ENCODE measurements at regions not wholly inside any gene's neighbourhood (a gene's known extent, or its start where the extent isn't known, plus 50 kb on each side); places are given as distances from the start of the nearest gene placed in this dataset.

- no peak for TF ChIP-seq CTCF (IDR thresholded peaks at IDR 0.05)
- DNase-seq (ENCODE audit: low spot score) = no peak
- H3K4me3 ChIP-seq = no peak overlapping the region
- no peak overlapping the region for H3K27ac ChIP-seq
These were observed 77.6 kb upstream of the ALDH1A1 start for GRCh38 chr9:73030370-73031030.

- Histone ChIP-seq H3K27ac (no peak overlapping the region), H3K4me3 (no peak overlapping the region)
- no peak for TF ChIP-seq CTCF (IDR thresholded peaks at IDR 0.05)
- no peak for DNase-seq (ENCODE audit: low spot score)
These were observed 76.5 kb upstream of the ALDH1A1 start for GRCh38 chr9:73029346-73029745.

- TF ChIP-seq CTCF (IDR thresholded peaks at IDR 0.05) = no peak
- no peak for DNase-seq (ENCODE audit: low spot score)
- Histone ChIP-seq H3K27ac (no peak overlapping the region), H3K4me3 (no peak overlapping the region)
These were observed 73.5 kb upstream of the ALDH1A1 start for GRCh38 chr9:73026375-73026774.

GRCh38 chr9:73024601-73025034 is 71.8 kb upstream of the ALDH1A1 start:
- Histone ChIP-seq H3K27ac (no peak overlapping the region), H3K4me3 (no peak overlapping the region)
- DNase-seq (ENCODE audit: low spot score) = no peak

GRCh38 chr9:73023025-73023541 is 70.2 kb upstream of the ALDH1A1 start:
- Histone ChIP-seq H3K27ac (no peak overlapping the region), H3K4me3 (peak overlapping the region; percentile 40)
- no peak for DNase-seq (ENCODE audit: low spot score)
- peak; percentile 70 for TF ChIP-seq CTCF (IDR thresholded peaks at IDR 0.05)

More at GRCh38 chr9:73024601-73025034, 71.8 kb upstream of the ALDH1A1 start:
- TF ChIP-seq CTCF (IDR thresholded peaks at IDR 0.05) = no peak

GRCh38 chr9:73022353-73022752 is 69.5 kb upstream of the ALDH1A1 start:
- DNase-seq (ENCODE audit: low spot score) = no peak
- no peak for TF ChIP-seq CTCF (IDR thresholded peaks at IDR 0.05)
- H3K4me3 ChIP-seq = no peak overlapping the region
- no peak overlapping the region for H3K27ac ChIP-seq

GRCh38 chr9:73020877-73021276 is 68.0 kb upstream of the ALDH1A1 start:
- Histone ChIP-seq H3K27ac (no peak overlapping the region), H3K4me3 (no peak overlapping the region)
- no peak for DNase-seq (ENCODE audit: low spot score)
- TF ChIP-seq CTCF (IDR thresholded peaks at IDR 0.05) = no peak

Data from coronary artery (tissue), 2 donors.